HG03280 (cell line): ENCODE measurements at regions not wholly inside any gene's neighbourhood (a gene's known extent, or its start where the extent isn't known, plus 50 kb on each side); places are given as distances from the start of the nearest gene placed in this dataset.
"Not testable (repeated sequence)": the region's sequence is repeated elsewhere in the genome, so short reads cannot be mapped to it uniquely, and the experiment has no call there.

ENCODE experiments used
- ATAC-seq: cut with Tn5 transposase; IDR thresholded peaks from one replicate; pipeline ENCODE4 v1.9.1; 2021; ENCODE audit warnings: mild to moderate bottlenecking, moderate library complexity; ENCODE audit not compliant: unreplicated experiment

DNA sequence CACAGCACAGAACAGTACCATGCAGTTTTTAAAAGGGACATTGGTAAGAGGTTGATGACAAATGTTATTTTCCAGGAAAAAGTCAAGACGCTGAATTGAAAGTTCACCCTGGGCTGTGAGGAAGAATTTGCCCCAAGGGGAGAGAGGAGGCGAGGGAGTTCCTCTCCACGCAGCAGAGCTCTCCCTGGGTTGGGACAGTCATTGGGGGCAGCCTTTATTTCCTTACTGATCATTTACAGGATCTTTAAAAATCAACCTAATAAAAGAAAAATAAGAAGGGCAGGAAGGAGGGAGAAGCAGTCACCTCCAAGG, 49.9 kb upstream of the WNT7B start:
- no peak for ATAC-seq

DNA sequence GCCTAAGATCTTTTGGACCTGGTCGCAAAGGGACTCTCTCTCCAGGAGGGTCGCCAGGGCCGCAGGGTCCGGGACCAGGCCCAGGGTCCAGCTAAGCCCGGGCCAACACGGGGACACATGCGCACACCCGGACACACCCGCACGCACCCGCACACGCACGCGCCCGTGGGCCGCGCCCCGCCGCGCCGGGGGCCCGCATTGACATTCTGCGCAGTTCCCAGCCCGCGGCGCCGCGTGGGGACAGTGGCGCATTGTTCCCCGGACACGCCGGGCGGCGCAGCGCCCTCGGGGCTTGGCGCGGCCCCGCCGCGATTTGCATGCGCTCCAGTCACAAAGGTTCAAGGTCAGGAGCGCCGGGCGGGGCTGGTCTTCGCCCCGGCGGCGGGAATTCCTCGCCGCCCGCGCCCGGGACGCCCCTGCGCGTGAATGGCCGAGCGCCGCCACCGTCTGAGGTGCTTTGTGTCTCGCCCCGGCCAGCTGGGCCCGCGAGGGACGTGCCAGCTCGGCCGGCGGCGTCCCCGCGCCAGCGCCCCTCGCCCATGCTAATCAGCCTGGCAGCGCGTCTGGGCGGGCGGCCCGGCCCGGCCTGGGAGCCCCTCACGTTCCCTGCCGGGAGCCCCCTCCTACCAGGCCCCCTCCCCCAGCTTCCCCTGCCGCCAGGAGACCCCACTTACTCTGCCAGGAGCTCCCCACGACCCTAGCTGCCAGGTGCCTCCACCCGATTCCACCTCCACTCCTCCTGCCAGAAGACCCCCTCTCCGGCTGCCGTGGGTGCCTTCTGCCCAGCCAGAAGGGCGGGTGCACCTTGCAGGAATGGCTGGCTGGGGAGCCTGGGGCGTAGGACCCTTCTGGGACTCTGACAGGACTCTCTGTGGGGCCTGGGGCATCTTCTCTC, 50.5 kb upstream of the WNT7B start:
- no peak for ATAC-seq

DNA sequence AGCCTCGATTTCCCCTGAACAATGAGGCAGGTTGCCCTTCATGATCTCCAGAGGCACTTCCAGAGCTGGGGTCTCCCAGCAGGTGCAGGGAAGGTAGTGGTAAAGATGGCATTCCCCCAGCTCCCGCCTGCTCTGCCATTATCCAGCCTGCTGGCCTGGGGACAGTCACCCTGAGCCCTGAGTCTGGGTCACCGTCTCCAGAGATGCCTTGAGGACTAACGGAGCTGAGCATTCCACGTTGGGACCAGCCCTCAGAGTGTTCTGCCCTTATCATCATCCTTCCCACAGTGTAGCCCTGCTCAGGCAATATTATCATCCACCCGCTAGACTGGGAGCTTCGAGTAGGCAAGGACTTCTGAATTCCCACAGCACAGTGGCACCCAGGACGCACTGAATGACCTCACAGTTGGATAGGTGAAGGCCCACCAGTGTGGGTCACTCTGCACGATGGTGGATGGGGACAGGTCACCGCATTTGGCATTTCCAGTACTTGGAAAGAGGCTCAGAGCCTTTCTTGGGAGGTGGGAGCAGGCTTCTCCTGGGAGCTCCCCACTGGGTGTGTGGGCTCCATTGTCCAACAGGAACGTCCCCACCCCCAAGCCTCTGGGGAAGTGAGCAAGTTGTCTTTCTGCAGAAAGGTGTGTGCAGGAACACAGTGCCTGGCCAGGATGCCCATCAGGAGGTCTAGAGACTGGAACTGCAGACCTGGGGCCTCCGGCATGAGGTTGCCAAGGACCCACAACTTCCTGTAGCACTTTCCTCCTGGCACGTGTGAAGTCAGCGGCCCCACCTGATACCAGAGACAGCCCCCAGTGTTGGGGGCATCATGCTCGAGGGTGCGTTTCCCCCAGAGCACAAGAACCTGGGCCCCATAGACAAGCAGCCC, 51.4 kb upstream of the WNT7B start:
- ATAC-seq, result no peak

DNA sequence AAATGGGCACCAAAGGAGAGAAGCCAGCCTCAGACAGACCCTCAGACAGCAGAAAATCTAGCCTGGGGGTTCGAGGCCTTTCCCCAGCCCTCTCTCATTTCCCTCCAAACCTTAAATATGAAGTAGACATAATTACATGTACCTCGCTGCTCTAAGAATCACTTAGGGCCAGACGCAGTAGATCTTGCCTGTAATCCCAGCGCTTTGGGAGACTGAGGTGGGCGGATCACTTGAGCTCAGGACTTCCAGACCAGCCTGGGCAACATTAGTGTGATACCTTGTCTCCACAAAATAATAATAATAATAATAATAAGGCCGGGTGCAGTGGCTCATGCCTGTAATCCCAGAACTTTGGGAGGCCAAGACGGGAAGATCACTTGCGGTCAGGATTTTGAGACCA, 52.1 kb upstream of the WNT7B start:
- ATAC-seq, result no peak

DNA sequence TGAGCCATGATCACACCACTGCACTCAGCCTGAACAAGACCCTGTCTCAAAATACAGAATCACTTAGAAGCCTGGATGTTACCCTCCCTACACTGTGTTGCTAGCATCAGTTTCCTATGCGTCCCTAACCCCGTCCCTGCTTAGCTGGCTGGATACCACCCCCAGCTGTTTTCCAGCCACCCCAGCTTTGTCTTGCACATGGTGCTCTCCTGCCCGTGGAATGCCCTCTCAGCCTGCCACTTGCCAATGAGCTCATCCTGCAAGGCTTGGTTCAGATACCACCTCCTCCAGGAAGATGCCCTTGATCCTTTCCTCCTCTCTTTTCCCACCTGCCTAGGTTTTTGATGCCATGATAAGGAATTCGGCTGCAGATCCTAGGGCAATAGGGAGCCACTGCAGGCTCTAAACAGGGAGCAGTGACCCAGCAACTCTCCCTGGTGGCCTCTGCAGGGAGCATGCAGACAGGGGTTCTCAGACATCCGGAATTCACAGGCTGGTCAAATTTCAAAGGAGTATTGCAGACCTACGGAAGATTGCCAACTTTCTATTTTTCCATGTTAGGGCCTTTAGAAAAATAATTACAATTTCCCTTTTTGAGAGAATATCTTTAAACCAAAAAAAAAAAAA, 52.7 kb upstream of the WNT7B start:
- no peak for ATAC-seq

DNA sequence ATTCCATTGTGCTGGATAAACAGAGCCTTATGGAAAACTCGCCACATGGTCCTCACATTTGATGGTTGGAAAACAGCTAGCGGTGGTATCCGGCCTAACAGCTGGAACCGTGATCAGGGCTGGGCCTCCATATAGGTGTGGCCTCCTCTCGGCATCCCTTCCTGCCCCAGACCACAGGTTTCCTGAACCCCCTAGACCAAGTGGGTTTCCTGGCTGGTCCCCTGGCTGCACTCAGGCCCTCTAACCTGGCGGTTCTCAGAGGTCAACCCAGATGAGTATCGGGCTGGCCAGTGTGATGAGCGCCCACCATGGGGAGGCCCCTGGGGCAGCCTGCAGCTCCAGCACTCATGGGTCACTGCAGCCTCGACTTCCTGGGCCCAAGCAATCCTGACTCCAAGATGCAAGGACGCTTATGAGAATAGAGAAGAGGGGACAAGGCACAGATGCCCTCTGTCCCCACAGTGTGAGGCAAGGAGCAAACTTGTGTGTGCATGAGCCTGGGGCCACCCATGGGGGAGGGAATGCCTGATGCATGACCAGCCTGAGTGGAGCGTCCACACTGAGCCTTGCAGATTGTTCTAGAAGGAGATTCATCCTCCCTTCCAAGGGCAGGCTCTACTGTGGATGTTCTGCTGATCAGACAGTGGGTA, 53.4 kb upstream of the WNT7B start:
- no peak for ATAC-seq

DNA sequence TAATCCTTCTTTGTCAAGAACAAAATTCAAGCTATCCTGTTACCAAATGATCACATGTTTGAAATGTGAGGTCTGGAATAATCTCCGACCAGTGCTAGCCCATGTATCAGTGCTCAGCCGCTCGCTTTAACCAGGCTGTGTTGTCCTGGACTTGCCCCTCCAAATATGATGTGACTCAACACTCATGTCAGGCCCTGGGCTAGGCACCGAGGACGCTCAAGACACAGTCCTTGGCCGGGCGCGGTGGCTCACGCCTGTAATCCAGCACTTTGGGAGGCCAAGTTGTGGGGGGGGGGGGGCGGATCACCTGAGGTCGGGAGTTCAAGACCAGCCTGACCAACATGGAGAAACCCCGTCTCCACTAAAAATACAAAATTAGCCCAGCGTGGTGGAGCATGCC, 54.1 kb upstream of the WNT7B start:
- no peak for ATAC-seq

DNA sequence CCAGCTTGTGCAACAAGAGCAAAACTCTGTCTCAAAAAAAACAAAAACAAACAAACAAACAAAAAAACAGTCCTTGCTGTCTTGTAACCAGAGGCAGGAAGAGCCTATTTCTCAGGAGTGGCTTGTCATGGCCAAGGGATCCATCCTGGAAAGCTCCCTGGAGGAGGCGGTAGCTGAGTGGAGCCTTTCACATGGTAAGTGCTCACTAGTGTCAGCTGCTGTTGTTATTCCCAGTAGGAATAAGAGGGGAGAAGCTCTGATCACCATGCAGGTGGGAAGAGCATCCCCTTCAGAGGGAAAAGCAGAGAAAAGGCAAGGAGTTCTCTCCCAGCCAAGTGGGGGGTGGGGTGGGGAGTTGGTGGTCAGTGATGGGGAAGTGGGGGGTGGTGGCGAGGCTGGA, 54.6 kb upstream of the WNT7B start:
- ATAC-seq, result no peak

DNA sequence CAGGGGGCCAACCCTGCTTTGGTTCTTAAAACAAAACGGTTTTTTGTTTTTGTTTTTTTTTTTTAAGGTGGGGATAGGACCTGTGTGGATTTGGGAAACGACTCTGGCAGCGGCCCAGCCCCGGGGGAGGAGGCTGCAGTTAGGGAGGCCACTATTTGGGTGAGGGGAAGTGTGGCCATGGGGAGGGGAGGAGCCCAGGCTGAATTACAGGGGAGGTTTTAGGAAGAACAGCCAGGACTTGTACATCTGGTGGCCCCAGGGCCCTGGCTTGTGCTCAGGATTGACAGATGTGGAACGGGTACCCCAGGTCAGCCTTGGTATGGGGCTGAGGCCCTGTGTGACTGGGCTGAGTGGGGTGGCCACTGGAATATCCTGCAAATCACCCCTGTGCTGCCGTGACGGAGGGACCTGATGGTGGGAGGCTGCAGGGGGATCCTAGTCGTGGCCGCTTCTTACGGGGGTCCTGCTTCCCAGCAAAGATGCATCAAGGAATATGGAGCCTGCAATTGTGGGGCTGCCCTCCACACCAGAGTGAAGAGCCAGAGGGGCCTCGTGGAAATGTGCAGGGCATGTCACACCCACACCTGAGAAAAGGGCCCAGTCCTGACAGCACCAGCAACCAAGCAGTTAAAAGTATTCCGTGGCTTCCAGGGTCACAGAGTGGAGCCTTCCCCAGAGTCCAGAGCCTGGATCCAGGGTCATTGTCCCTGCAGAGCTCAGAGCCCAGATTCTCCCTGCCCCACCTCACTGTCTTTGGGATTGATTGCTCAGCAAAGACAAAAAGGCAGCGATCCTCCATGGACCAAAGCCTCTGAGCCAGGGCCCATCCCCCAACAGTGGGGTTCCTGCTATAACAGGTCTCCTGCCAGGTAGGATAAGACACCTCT, 55.2 kb upstream of the WNT7B start:
- no peak for ATAC-seq

DNA sequence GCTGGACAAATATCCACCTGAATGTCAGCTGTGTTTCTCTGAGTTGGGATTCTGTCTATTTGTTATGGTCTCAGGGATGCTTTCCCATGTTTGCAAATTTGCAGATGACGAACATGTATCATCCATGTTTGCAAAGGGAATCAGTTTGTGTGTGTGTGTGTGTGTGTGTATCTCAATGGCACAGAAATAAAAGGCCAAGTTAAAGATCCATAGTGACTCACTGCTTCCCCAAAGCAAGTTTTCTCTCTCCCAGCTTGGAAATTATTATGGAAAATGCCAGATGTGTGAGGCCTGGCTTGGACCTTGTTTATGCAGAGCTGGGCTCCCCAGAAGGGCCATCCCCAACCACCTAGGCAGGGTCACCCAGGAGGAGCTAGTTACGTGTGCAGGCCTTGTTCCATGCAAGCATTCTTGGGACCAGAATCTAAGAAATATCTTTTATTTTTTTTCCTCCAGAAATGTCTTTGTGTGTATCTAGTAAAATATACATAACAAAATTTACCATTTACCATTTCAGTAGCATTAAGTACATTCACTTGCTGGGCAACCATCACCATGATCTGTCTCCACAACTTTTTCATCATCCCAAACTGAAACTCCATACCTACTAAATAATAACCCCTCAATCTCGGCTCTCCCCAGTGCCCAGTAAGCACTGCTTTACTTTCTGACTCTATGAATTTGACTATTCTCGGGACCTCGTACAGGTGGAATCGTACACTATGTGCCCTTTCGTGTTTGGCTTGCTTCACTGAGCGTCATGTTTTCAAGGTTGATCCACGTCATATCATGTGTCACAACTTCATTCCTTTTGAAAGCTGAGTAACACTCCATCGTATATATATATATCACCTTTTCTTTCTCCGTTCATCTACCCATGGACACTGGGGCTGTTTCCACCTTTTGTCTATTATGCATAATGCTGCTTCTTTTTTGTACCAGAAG, 56.6 kb upstream of the WNT7B start:
- ATAC-seq, result no peak

DNA sequence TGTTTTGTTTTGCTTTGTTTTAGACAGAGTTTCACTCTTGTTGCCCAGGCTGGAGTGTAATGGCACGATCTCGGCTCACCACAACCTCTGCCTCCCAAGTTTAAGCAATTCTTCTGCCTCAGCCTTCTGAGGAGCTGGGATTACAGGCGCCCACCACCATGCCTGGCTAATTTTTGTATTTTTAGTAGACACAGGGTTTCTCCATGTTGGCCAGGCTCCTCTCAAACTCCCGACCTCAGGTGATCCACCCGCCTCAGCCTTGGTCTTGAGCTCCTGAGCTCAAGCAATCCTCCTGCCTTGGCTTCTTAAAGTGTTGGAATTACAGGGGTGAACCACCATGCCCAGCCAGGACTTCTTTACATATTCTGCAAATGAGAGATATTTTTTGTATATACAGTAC, 57.5 kb upstream of the WNT7B start:
- not testable (repeated sequence) for ATAC-seq

DNA sequence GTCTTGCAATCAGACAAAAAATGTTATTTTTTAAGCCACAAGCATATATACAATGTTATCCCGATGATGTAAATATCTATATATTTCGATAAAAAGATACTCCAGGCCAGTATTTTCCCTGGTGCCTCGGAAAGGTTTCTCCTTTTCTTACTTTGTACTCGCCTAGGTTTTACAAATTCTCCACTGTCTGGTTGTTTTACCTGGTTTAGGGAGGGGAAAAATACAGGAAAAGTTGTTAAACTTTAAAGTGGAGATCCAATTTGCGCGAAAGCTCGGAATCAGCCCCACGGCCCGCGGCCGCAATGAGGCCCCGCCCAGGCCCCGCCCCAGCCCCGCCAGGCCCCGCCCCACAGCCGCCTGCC, 58.4 kb upstream of the WNT7B start:
- ATAC-seq, result no peak

DNA sequence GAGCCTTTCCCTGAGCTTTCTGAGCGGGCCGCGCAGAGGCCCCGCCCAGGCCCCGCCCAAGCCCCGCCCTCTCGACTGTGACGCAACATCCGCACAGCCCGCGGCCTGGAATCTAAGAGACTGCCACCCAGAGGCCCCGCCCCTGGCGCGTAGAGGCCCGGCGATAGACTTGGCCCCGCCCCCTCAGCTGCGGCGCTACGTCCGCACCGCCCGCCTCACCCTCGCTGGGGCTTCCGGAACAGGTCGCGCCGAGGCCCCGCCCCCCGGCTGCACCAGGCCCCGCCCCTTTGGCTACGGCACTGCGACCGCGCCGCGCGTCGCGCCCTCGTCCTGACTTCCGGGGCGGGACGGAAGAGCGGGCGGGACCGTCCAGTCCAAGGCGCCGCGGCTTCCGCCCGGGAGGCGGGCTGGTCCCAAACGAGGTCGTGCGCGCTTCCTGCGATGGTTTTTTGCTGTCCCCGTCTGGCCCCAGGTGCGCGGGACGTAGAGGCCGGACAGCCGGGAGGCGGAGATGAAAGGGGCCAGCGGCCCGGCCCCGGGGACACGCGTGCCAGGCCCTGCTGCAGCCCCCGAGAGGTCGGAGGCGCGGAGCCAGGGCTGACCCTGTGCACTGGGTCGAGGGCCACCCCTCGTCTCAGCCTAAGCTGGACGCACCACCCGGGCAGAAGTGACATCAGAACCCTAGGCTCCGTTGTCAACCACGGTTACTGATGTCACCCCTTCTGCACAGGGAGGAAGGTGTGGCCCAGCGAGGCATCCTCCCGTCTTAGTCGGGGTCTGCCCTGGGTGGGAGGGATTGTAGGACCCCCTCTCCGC, 59.0 kb upstream of the WNT7B start:
- peak; percentile 94 for ATAC-seq

DNA sequence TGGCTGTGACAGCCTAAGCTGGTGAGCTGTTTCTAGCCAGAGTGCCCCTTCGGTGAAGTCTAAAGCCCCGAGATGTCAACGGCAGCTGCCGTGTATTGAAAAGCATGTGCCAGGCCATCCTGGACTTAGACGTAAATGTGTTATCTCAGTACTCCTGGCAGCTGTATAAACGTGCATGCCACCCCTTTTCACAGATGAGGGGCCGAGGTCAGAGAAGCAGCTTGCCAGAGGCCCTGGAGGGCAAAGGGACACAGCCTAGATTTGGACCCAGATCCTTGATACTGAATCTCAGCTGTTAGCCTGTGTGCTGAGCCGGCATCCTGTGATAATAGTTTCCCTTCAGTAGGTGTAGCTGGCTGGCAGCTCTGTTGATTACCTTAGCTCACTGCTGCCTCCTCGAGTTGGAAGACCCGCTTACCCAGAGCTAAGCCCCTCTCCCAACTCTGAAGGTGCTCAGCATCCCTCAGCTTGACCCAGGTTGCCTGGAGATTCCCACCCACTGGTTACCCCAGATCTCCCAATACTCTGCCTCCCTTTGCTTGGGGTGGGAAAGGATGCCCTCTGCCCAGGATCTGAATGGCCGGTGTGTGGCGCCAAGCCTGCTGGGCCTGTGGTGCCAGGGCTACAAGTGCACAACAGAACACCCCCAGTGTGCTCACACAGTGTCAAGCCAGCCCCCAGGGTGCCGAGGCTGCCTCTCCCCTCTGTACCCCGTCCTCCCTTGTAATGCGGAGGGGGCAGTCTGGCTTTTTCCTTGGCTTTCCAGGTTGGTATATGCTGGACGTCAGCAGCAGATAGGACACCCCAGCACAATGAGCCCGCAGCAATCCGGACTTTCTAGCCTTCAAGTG, 59.8 kb upstream of the WNT7B start:
- no peak for ATAC-seq

DNA sequence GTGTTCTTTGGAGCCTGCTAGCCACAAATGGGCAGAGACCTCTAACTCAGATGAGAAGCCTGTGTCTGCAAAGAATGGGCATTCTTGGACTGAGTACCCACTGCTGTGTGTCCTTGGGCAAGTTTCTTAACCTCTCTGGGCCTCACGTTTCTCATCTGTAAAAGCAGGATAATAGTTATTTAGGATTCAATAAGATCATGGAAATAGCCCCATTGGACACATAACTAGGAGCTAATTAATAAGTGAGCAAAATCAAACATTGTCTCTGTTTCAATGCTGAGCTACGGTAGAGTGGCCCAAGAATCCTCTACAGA, 61.2 kb upstream of the WNT7B start:
- ATAC-seq, result no peak

DNA sequence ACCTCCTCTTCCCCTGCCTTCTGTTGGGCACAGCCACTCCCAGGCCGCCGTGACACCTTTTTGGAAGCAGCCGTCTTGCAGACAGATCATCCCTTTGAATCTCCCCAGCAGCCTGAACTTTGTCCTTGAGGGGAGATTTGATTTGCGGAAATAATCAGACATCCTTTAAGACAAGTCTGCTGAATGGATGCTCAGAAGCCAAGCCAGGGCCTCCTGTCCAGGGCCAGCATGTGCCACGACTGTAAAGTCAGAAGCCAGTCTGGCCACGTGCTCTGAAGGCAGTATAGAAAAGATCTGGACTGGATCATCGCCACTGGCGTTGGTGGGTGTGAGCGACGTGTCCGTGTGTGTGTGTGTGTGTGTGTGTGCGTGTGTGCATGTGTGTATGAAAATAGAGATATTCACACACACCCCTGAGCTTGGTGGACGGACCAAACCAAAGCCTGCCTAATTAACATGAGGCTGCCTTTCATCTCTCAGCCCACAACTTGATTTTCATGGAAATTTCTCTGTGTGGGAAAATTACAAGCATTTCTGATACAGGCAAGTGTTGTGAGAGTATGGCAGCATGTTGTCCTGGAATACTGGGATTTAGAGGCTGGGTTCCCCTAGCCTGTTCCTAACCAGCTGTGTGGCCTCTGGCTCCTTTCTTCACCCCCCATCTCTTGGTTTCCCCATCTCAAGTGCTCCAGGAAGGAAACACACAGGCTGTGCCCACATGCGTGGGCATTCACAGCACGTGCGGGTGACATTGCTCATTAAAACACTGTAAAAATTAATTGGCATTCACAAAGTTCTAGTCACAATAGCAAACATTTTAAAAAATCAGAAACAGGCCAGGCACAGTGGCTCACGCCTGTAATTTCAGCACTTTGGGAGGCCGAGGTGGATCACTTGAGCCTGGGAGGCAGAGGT, 61.8 kb upstream of the WNT7B start:
- no peak for ATAC-seq

DNA sequence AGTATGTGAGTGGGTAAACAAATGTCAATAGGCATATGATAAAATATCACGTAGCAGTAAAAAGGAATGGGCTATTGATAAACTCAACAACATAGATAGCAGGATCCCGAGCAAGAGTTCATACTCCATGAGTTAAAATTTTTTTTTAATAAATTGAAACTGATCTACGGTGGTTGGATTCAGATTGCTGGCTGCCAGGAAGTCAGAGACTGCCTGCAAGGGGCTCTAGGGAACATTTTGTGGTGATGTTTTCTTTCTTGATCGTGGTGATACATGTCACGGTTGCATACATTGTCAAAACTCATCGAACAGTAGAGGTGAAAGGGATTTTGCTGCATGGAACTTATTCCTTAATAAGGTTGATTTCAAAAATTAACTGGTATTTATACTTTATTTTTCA, 62.6 kb upstream of the WNT7B start:
- no peak for ATAC-seq
